HepG2 (cell line): ENCODE measurements at regions not wholly inside any gene's neighbourhood (a gene's known extent, or its start where the extent isn't known, plus 50 kb on each side); places are given as distances from the start of the nearest gene placed in this dataset.

Experiments used
- ATAC-seq: fragments of 200-7000 bp; cut with Tn5 transposase; 3 replicates; pipeline ENCODE4 v1.9.1; 2020; ENCODE audit warnings: mild to moderate bottlenecking, moderate library complexity
- BruUV-seq: library from RNA; stranded (reverse); fragments of 400-500 nt; replicated peaks from 2 replicates; lab custom pipeline; 2021; lab: Mats Ljungman, UMichigan
- CTCF ChIA-PET: fragments of 300-600 bp; formaldehyde crosslinking; extraction: SDS; loops from one replicate; lab custom pipeline; 2021; ENCODE audit warnings: low total read pairs, inconsistent platforms, low intra/inter-chr PET ratio; lab: Yijun Ruan, JAX
- POLR2A ChIA-PET: fragments of 350-600 bp; sonication (Branson Sonifier 250); formaldehyde crosslinking; loops from one replicate; lab custom pipeline; 2020; ENCODE audit warnings: antibody characterized with exemption, inconsistent platforms; lab: Yijun Ruan, JAX
- DNase-seq: peaks from one replicate; pipeline ENCODE4 v3.0.0-alpha.2; 2015; ENCODE audit warnings: low spot score
- FAIRE-seq: peaks from 3 replicates; lab custom pipeline; 2011; peaks lifted over from hg19 to GRCh38; lab: Jason Lieb, UNC
- H2AFZ ChIP-seq: one replicate; pipeline ENCODE4 v1.6.1; 2011; ENCODE audit warnings: low read length, inconsistent platforms
- H3K27ac ChIP-seq: fragments of 300-600 bp; 3 replicates; pipeline ENCODE4 v1.8.0; 2011; ENCODE audit warnings: mixed run types, mild to moderate bottlenecking, mixed read lengths, low read length, inconsistent platforms; ENCODE audit not compliant: insufficient read depth; ENCODE audit errors: extremely low read length
- H3K27me3 ChIP-seq, 2 experiments: fragments of 200-600 bp in 1 of 2; 2 replicates in 1 of 2; 3 replicates in 1 of 2; pipeline versions ENCODE4 v1.6.0 to v1.8.0; 2011; ENCODE audit warnings: low read length in 2 of 2, mild to moderate bottlenecking in 2 of 2, moderate library complexity in 2 of 2, inconsistent platforms in 1 of 2; ENCODE audit not compliant: insufficient read depth in 2 of 2, control insufficient read depth in 1 of 2
- H3K36me3 ChIP-seq, 2 experiments: fragments of 200-600 bp in 1 of 2; replicated peaks in 1 of 2; 2 replicates in 1 of 2; 3 replicates in 1 of 2; pipeline versions ENCODE4 v1.5.1 to v1.8.0; 2011; ENCODE audit warnings: low read length in 2 of 2, inconsistent platforms in 1 of 2; ENCODE audit not compliant: insufficient read depth in 2 of 2, control insufficient read depth in 1 of 2
- H3K4me1 ChIP-seq: 2 replicates; pipeline ENCODE4 v1.5.1; 2012; ENCODE audit warnings: low read length, inconsistent platforms; ENCODE audit not compliant: insufficient read depth
- H3K4me2 ChIP-seq: 2 replicates; pipeline ENCODE4 v1.6.0; 2011; ENCODE audit warnings: low read depth, low read length, inconsistent platforms
- H3K4me3 ChIP-seq, 3 experiments: fragments of 200-600 bp in 1 of 3; sonication (generic), shearing (Covaris generic) in 1 of 3; replicated peaks in 1 of 3; 2 replicates each; pipeline ENCODE4 v1.5.1; 2011 to 2016; ENCODE audit warnings: low read length in 3 of 3, inconsistent platforms in 2 of 3, low read depth in 2 of 3, mild to moderate bottlenecking in 2 of 3, control low read depth in 1 of 3, mixed read lengths in 1 of 3; ENCODE audit not compliant: insufficient read depth in 1 of 3
- H3K79me2 ChIP-seq: one replicate; pipeline ENCODE4 v1.6.1; 2011; ENCODE audit warnings: low read length, inconsistent platforms; ENCODE audit not compliant: insufficient read depth
- H3K9ac ChIP-seq: 2 replicates; pipeline ENCODE4 v1.6.0; 2011; ENCODE audit warnings: mild to moderate bottlenecking, low read depth, low read length, inconsistent platforms; ENCODE audit not compliant: insufficient read depth
- H3K9me3 ChIP-seq: 2 replicates; pipeline ENCODE4 v1.5.1; 2012; ENCODE audit warnings: mild to moderate bottlenecking, low read length
- H4K20me1 ChIP-seq: 2 replicates; pipeline ENCODE4 v1.6.0; 2011; ENCODE audit warnings: inconsistent platforms, mild to moderate bottlenecking, low read length, moderate library complexity; ENCODE audit not compliant: insufficient read depth
- AKAP8 ChIP-seq: sonication (generic); formaldehyde crosslinking; IDR thresholded peaks from 2 replicates; pipeline ENCODE4 v1.5.1; 2020; ENCODE audit warnings: mild to moderate bottlenecking, missing genetic modification reagents
- DNMT1 ChIP-seq: sonication (generic); formaldehyde crosslinking; IDR thresholded peaks from 2 replicates; pipeline ENCODE4 v1.5.1; 2020; ENCODE audit warnings: mild to moderate bottlenecking, missing genetic modification reagents
- IKZF1 ChIP-seq: fragments of 450-650 bp; IDR thresholded peaks from 2 replicates; pipeline ENCODE4 v1.7.1; 2016
- NFIB ChIP-seq: sonication (generic); formaldehyde crosslinking; IDR thresholded peaks from 2 replicates; pipeline ENCODE4 v1.9.0; 2021; ENCODE audit warnings: missing genetic modification reagents, mild to moderate bottlenecking, borderline replicate concordance
- POLR2A ChIP-seq, 2 experiments: IDR thresholded peaks; 2 replicates each; pipeline ENCODE4 v1.6.1; 2011; ENCODE audit warnings: low read depth in 2 of 2, low read length in 2 of 2, mild to moderate bottlenecking in 1 of 2, moderate library complexity in 1 of 2; ENCODE audit not compliant: insufficient read depth in 1 of 2
- STAG1 ChIP-seq: sonication (generic); formaldehyde crosslinking; IDR thresholded peaks from 2 replicates; pipeline ENCODE4 v1.4.0; 2020; ENCODE audit warnings: missing genetic modification reagents
- TARDBP ChIP-seq: sonication (generic); formaldehyde crosslinking; IDR thresholded peaks from 2 replicates; pipeline ENCODE4 v1.8.0; 2022; ENCODE audit warnings: mild to moderate bottlenecking, missing genetic modification reagents
- TBX3 ChIP-seq: fragments of 450-650 bp; IDR thresholded peaks from 2 replicates; pipeline ENCODE4 v1.6.1; 2017; ENCODE audit warnings: antibody characterized with exemption, mild to moderate bottlenecking, inconsistent platforms, borderline replicate concordance
- ZFP62 ChIP-seq: sonication (generic); formaldehyde crosslinking; IDR thresholded peaks from 2 replicates; pipeline ENCODE4 v1.4.0; 2020; ENCODE audit warnings: missing genetic modification reagents
- WGBS: methylation state at CpG from one replicate; pipeline ENCODE4 v1.1.6; 2017; ENCODE audit warnings: low lambda C conversion rate; 5-methylcytosine and 5-hydroxymethylcytosine counted together
- in situ Hi-C: cut with HindIII; loops from 2 replicates; pipeline ENCODE4 v1.10.0; 2017; ENCODE audit warnings: low pct_unique_long_range_greater_than_20kb; ENCODE audit not compliant: extremely low pct_ligation_motif_present
- intact Hi-C: fragments of 100-400 bp; cut with micrococcal nuclease; formaldehyde crosslinking; loops from one replicate; pipeline ENCODE4 v1.10.0; 2022; ENCODE audit not compliant: unreplicated experiment
- TF ChIP-seq, protein P1 (sequence below): IDR thresholded peaks from 2 replicates; pipeline ENCODE4 v1.6.1; 2016; ENCODE audit warnings: missing genetic modification reagents, missing compliant biosample characterization
- TF ChIP-seq, protein P2 (sequence below), 2 experiments: sonication (generic) in 1 of 2; formaldehyde crosslinking in 1 of 2; IDR thresholded peaks; 2 replicates each; pipeline versions ENCODE4 v1.6.1 to v1.9.0; 2014 to 2022; ENCODE audit warnings: antibody characterized with exemption in 1 of 2, borderline replicate concordance in 1 of 2, inconsistent platforms in 1 of 2, low read depth in 1 of 2, missing genetic modification reagents in 1 of 2
- TF ChIP-seq, protein P3 (sequence below): IDR thresholded peaks from 2 replicates; pipeline ENCODE4 v1.6.1; 2016; ENCODE audit warnings: control low read depth

DNA sequence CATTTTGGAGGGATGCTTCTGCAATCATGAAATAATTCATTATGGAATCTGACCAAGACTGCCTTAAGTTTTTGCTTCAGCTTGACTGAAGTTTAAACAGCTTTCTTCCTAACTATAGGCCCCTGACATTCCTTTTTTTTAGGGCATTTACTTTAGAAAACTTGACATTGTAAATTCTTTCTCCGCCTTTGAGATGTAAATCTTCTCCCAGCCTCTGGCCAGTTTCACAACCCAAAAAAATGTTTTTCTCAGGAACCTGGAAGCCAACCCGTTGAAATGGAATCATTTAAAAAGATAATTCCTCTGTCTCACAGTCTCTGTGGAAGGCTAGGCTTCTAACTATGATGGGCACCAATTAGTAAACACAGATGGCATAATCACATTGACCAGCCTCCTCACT is 710.4 kb upstream of the PABPC4L start:
- ChIA-PET POLR2A (no interaction called here), CTCF (no interaction called here)
- Histone ChIP-seq H3K36me3 (no peaks in the 10 kb centered on the region), H2AFZ (no peak overlapping the region), H3K27ac (no peak overlapping the region), H3K4me2 (no peak overlapping the region), H3K79me2 (no peaks in the 10 kb centered on the region), H3K4me1 (no peaks in the 10 kb centered on the region), H3K9ac (no peak overlapping the region), H3K9me3 (no peaks in the 10 kb centered on the region), H4K20me1 (no peaks in the 10 kb centered on the region), H3K27me3 (no peaks in the 10 kb centered on the region), H3K4me3 (no peak overlapping the region)
- DNase-seq (no peak), ATAC-seq (no peak), FAIRE-seq (no peak)
- BruUV-seq, result no TSS peak
- no peak for TF ChIP-seq AKAP8 (CRISPR knock-in tag)
- TF ChIP-seq TARDBP (CRISPR knock-in tag), result no peak
- in situ Hi-C loops, result no loop called here
- WGBS, result 3% methylated on average over 2 of the region's 2 CpGs
- intact Hi-C loops, result no loop called here

DNA sequence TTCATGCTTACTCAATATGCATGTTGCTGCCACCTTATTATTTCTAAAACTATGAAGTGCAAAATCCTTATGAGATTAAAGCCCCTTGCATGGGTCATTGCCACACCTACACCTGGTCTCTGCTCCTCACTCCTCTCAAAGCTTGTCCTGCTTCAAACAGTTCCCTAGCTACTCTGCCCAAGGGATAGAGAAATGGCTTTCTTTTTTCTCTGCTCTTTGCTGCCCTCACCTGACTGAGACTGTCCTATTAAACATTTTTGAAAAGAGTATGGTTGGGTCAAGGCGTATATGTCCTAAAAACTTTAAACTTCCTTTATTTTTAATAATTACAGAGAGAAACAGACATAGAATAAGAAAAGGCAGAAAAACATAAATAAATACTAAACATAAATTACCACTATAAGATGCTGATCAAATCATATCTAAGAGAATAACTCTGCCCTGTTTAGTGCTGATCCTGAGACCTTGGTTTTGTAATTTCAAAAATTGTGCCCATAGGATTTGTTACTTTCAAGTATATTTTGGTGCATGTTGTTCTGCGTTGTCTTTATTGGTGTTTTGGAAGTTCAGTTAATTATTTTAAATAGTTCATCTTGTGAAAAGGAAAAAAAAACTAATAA is 704.9 kb upstream of the PABPC4L start:
- Histone ChIP-seq H3K79me2 (no peaks in the 10 kb centered on the region), H2AFZ (no peak overlapping the region), H3K9me3 (no peaks in the 10 kb centered on the region), H3K4me3 (no peak overlapping the region), H3K27ac (no peak overlapping the region), H3K27me3 (no peaks in the 10 kb centered on the region), H3K36me3 (no peaks in the 10 kb centered on the region), H3K4me1 (no peaks in the 10 kb centered on the region), H4K20me1 (no peaks in the 10 kb centered on the region), H3K4me2 (no peak overlapping the region), H3K9ac (no peak overlapping the region)
- ChIA-PET CTCF (interaction anchor here (1.9 kb wide), 1 partner anchor 436 kb away, joined by 5 read pairs; no protein-coding TSS in a partner anchor), POLR2A (no interaction called here)
- ATAC-seq (peak; percentile 76), FAIRE-seq (no peak), DNase-seq (no peak)
- intact Hi-C loops, result loop anchor here (1.0 kb wide), 1 partner anchor 436 kb away; no protein-coding TSS in a partner anchor
- 1% methylated on average over 2 of the region's 2 CpGs for WGBS
- in situ Hi-C loops, result no loop called here
- BruUV-seq, result no TSS peak
- TF ChIP-seq DNMT1 (CRISPR knock-in tag) (no peak), ZFP62 (CRISPR knock-in tag) (no peak), TBX3 (no peak), IKZF1 (no peak), POLR2A (IDR thresholded peaks at IDR 0.05; ENCODE audit: insufficient read depth in 1 of 2, low read depth in 2 of 2, low read length in 2 of 2) (no peak), STAG1 (CRISPR knock-in tag) (peak; percentile 55), NFIB (CRISPR knock-in tag) (no peak)
- TF ChIP-seq, protein P1, sequence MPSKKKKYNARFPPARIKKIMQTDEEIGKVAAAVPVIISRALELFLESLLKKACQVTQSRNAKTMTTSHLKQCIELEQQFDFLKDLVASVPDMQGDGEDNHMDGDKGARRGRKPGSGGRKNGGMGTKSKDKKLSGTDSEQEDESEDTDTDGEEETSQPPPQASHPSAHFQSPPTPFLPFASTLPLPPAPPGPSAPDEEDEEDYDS, result no peak
- TF ChIP-seq, protein P2, sequence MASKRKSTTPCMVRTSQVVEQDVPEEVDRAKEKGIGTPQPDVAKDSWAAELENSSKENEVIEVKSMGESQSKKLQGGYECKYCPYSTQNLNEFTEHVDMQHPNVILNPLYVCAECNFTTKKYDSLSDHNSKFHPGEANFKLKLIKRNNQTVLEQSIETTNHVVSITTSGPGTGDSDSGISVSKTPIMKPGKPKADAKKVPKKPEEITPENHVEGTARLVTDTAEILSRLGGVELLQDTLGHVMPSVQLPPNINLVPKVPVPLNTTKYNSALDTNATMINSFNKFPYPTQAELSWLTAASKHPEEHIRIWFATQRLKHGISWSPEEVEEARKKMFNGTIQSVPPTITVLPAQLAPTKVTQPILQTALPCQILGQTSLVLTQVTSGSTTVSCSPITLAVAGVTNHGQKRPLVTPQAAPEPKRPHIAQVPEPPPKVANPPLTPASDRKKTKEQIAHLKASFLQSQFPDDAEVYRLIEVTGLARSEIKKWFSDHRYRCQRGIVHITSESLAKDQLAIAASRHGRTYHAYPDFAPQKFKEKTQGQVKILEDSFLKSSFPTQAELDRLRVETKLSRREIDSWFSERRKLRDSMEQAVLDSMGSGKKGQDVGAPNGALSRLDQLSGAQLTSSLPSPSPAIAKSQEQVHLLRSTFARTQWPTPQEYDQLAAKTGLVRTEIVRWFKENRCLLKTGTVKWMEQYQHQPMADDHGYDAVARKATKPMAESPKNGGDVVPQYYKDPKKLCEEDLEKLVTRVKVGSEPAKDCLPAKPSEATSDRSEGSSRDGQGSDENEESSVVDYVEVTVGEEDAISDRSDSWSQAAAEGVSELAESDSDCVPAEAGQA (IDR thresholded peaks at IDR 0.05; ENCODE audit: low read depth), result no peak
- TF ChIP-seq, protein P2 (CRISPR knock-in tag; IDR thresholded peaks at IDR 0.05; ENCODE audit: borderline replicate concordance), result no peak
- TF ChIP-seq, protein P3, sequence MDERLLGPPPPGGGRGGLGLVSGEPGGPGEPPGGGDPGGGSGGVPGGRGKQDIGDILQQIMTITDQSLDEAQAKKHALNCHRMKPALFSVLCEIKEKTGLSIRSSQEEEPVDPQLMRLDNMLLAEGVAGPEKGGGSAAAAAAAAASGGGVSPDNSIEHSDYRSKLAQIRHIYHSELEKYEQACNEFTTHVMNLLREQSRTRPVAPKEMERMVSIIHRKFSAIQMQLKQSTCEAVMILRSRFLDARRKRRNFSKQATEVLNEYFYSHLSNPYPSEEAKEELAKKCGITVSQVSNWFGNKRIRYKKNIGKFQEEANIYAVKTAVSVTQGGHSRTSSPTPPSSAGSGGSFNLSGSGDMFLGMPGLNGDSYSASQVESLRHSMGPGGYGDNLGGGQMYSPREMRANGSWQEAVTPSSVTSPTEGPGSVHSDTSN (CRISPR knock-in tag), result no peak
